ENCODE measurements at regions not wholly inside any gene's neighbourhood (a gene's known extent, or its start where the extent isn't known, plus 50 kb on each side); places are given as distances from the start of the nearest gene placed in this dataset.

- no peak for TF ChIP-seq CTCF (IDR thresholded peaks at IDR 0.05)
- TF ChIP-seq EP300 (IDR thresholded peaks at IDR 0.05) = no peak
- TF ChIP-seq POLR2AphosphoS5 (IDR thresholded peaks at IDR 0.05) = no peak
- TF ChIP-seq POLR2A (IDR thresholded peaks at IDR 0.05) = no peak
Measured at GRCh38 chr18:24616653-24617052, 156.2 kb downstream of the HRH4 start.
